ENCODE measurements at regions not wholly inside any gene's neighbourhood (a gene's known extent, or its start where the extent isn't known, plus 50 kb on each side); places are given as distances from the start of the nearest gene placed in this dataset.
"Not testable (repeated sequence)": the region's sequence is repeated elsewhere in the genome, so short reads cannot be mapped to it uniquely, and the experiment has no call there.

- no peaks in the 10 kb centered on the region for H3K4me1 ChIP-seq
- intact Hi-C loops (cut with DNase I) = no loop called here
- DNase-seq (no peak), ATAC-seq (no peak)
- no peak overlapping the region for H3K27ac ChIP-seq
- no peak overlapping the region for H3K4me3 ChIP-seq
- H3K36me3 ChIP-seq = no peaks in the 10 kb centered on the region
- TF ChIP-seq, protein P1, sequence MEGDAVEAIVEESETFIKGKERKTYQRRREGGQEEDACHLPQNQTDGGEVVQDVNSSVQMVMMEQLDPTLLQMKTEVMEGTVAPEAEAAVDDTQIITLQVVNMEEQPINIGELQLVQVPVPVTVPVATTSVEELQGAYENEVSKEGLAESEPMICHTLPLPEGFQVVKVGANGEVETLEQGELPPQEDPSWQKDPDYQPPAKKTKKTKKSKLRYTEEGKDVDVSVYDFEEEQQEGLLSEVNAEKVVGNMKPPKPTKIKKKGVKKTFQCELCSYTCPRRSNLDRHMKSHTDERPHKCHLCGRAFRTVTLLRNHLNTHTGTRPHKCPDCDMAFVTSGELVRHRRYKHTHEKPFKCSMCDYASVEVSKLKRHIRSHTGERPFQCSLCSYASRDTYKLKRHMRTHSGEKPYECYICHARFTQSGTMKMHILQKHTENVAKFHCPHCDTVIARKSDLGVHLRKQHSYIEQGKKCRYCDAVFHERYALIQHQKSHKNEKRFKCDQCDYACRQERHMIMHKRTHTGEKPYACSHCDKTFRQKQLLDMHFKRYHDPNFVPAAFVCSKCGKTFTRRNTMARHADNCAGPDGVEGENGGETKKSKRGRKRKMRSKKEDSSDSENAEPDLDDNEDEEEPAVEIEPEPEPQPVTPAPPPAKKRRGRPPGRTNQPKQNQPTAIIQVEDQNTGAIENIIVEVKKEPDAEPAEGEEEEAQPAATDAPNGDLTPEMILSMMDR (IDR thresholded peaks at IDR 0.05) = no peak
- no peak for TF ChIP-seq POLR2A (IDR thresholded peaks at IDR 0.05)
- H3K9me3 ChIP-seq = no peaks in the 10 kb centered on the region
- 88 to 93% (median 91%) methylated on average over 2 of the region's 2 CpGs for WGBS, 4 donors
- no peaks in the 10 kb centered on the region for H3K27me3 ChIP-seq
Observed at GRCh38 chr2:19100570-19100969, 257.9 kb downstream of the OSR1 start.

- no peaks in the 10 kb centered on the region for H3K36me3 ChIP-seq
- intact Hi-C loops (cut with DNase I) = no loop called here
- ATAC-seq (no peak), DNase-seq (no peak)
- H3K27ac ChIP-seq = no peak overlapping the region
- peaks cover 0 to 4% (median 0%) of the 10 kb centered on the region in 12 donors for H3K9me3 ChIP-seq
- H3K4me1 ChIP-seq = no peaks in the 10 kb centered on the region
- H3K27me3 ChIP-seq = no peaks in the 10 kb centered on the region
- 52 to 74% (median 65%) methylated on average over 3 of the region's 3 CpGs for WGBS, 4 donors
- H3K4me3 ChIP-seq = no peak overlapping the region
- TF ChIP-seq, protein P1 (IDR thresholded peaks at IDR 0.05) = no peak
- TF ChIP-seq POLR2A (IDR thresholded peaks at IDR 0.05) = no peak
Observed at GRCh38 chr2:19099181-19099580, 259.2 kb downstream of the OSR1 start.

- no peak overlapping the region for H3K27ac ChIP-seq
- no peak for DNase-seq
- no peaks in the 10 kb centered on the region for H3K4me1 ChIP-seq
- H3K4me3 ChIP-seq = no peak overlapping the region
- 86 to 90% (median 87%) methylated on average over 2 of the region's 2 CpGs for WGBS, 4 donors
- peaks cover 0 to 4% (median 0%) of the 10 kb centered on the region in 12 donors for H3K9me3 ChIP-seq
- no peak for TF ChIP-seq POLR2A (IDR thresholded peaks at IDR 0.05)
- TF ChIP-seq, protein P1 (IDR thresholded peaks at IDR 0.05) = no peak
- ATAC-seq = no peak
- intact Hi-C loops (cut with DNase I) = no loop called here
- no peaks in the 10 kb centered on the region for H3K27me3 ChIP-seq
- H3K36me3 ChIP-seq = no peaks in the 10 kb centered on the region
Observed at GRCh38 chr2:19098467-19099160, 259.8 kb downstream of the OSR1 start.

DNA sequence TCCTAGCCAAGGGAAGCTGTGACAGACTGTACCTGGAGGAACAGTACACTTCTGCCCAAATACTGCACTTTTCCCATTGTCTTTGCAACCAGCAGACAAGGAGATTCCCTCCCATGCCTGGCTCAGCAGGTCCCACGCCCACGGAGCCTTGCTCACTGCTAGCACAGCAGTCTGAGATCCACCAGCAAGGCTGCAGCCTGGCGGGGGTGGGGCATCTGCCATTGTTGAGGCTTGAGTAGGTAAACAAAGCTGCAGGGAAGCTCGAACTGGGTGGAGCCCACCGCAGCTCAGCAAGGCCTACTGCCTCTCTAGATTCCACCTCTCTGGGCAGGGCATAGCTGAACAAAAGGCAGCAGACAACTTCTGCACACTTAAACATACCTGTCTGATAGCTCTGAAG lies 268.9 kb downstream of the OSR1 start:
- H3K9me3 ChIP-seq; ATAC-seq; H3K4me1 ChIP-seq; H3K36me3 ChIP-seq; H3K27ac ChIP-seq; H3K27me3 ChIP-seq; H3K4me3 ChIP-seq; intact Hi-C loops (cut with DNase I): not testable (repeated sequence)
- DNase-seq = peak in 1 of 5 donors; percentile 28
- WGBS, 4 donors = 36 to 66% (median 59%) methylated on average over 3 to 5 of the region's 5 CpGs

GRCh38 chr2:19086231-19086651 lies 272.2 kb downstream of the OSR1 start:
- Histone ChIP-seq H3K27me3 (no peaks in the 10 kb centered on the region), H3K36me3 (no peaks in the 10 kb centered on the region), H3K4me3 (no peak overlapping the region), H3K9me3 (no peaks in the 10 kb centered on the region), H3K4me1 (no peaks in the 10 kb centered on the region), H3K27ac (no peak overlapping the region)
- TF ChIP-seq, protein P1 (IDR thresholded peaks at IDR 0.05) = no peak
- no peak for TF ChIP-seq POLR2A (IDR thresholded peaks at IDR 0.05)
- WGBS, 4 donors = 32 to 52% (median 46%) methylated on average over 3 of the region's 3 CpGs
- ATAC-seq (no peak), DNase-seq (no peak)
- intact Hi-C loops (cut with DNase I) = no loop called here

Data from heart left ventricle (tissue), 16 donors.